Loucy (cell line): ENCODE measurements at regions not wholly inside any gene's neighbourhood (a gene's known extent, or its start where the extent isn't known, plus 50 kb on each side); places are given as distances from the start of the nearest gene placed in this dataset.

Experiments used
- H2AFZ ChIP-seq: fragments of 200-600 bp; sonication (generic); 2 replicates; pipeline ENCODE4 v1.6.0; 2016; ENCODE audit warnings: antibody characterized with exemption, mild to moderate bottlenecking, low read length, moderate library complexity
- H3F3A ChIP-seq: fragments of 200-600 bp; 2 replicates; pipeline ENCODE4 v1.6.0; 2016; ENCODE audit warnings: antibody characterized with exemption, low read depth, mild to moderate bottlenecking
- H3K27me3 ChIP-seq: fragments of 200-600 bp; sonication (generic); 2 replicates; pipeline ENCODE4 v1.6.1; 2014; ENCODE audit warnings: low read length, mild to moderate bottlenecking; ENCODE audit not compliant: insufficient read depth, poor library complexity, severe bottlenecking
- H3K36me3 ChIP-seq: fragments of 200-600 bp; sonication (generic); 2 replicates; pipeline ENCODE4 v1.6.1; 2016; ENCODE audit warnings: low read length; ENCODE audit not compliant: insufficient read depth
- H3K4me1 ChIP-seq: fragments of 200-600 bp; sonication (generic); 2 replicates; pipeline ENCODE4 v1.5.1; 2014; ENCODE audit warnings: low read length, mild to moderate bottlenecking; ENCODE audit not compliant: insufficient read depth, poor library complexity, severe bottlenecking
- H3K4me2 ChIP-seq: fragments of 200-600 bp; sonication (generic); 2 replicates; pipeline ENCODE4 v1.6.0; 2014; ENCODE audit warnings: antibody characterized with exemption, low read length, low read depth, mild to moderate bottlenecking; ENCODE audit not compliant: poor library complexity, severe bottlenecking
- H3K4me3 ChIP-seq: fragments of 200-600 bp; sonication (generic); 2 replicates; pipeline ENCODE4 v1.5.1; 2014; ENCODE audit warnings: low read length, mild to moderate bottlenecking, mixed read lengths; ENCODE audit not compliant: poor library complexity, severe bottlenecking
- H3K79me2 ChIP-seq: fragments of 200-600 bp; sonication (generic); 2 replicates; pipeline ENCODE4 v1.6.1; 2014; ENCODE audit warnings: low read length; ENCODE audit not compliant: insufficient read depth
- H3K9ac ChIP-seq: fragments of 200-600 bp; sonication (generic); 2 replicates; pipeline ENCODE4 v1.6.0; 2014; ENCODE audit warnings: mild to moderate bottlenecking, low read depth, low read length, moderate library complexity; ENCODE audit not compliant: poor library complexity, severe bottlenecking
- H3K9me2 ChIP-seq: fragments of 200-600 bp; sonication (generic); replicated peaks from 2 replicates; pipeline ENCODE4 v1.6.1; 2016; ENCODE audit warnings: low read depth, low read length, mixed read lengths
- H3K9me3 ChIP-seq: fragments of 200-600 bp; sonication (generic); 2 replicates; pipeline ENCODE4 v1.6.1; 2014; ENCODE audit warnings: mild to moderate bottlenecking, antibody characterized with exemption, low read length, low read depth; ENCODE audit not compliant: insufficient read depth
- H4K20me1 ChIP-seq: fragments of 200-600 bp; sonication (generic); 2 replicates; pipeline ENCODE4 v1.6.0; 2014; ENCODE audit warnings: antibody characterized with exemption, low read length, mild to moderate bottlenecking; ENCODE audit not compliant: insufficient read depth, poor library complexity, severe bottlenecking
- EZH2phosphoT487 ChIP-seq: fragments of 200-600 bp; IDR thresholded peaks from 2 replicates; pipeline ENCODE4 v1.6.1; 2018; ENCODE audit warnings: antibody characterized with exemption, mild to moderate bottlenecking, moderate library complexity, borderline replicate concordance
- TF ChIP-seq, protein P1 (sequence below): fragments of 200-600 bp; sonication (generic); conservative IDR thresholded peaks from 2 replicates; pipeline ENCODE4 v1.5.1; 2014; ENCODE audit warnings: mild to moderate bottlenecking, antibody characterized with exemption, low read length

DNA sequence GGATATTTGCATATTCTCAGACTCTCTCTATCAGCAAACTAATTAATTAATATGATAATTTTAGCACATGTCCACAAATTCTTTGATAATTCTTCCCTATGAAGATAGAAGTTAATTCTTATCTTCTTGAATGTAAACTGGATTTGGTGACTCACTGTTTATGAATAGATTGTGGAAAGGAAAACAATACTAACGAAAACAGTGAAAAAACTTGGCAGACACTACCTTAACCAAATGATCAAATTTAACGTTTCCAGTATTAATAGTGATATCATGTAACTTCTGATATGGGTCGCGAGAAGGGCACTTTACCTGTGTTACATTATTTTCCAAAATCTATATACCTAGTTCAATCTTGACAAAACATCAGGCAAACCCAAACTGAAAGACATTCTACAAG lies 401.0 kb downstream of the SI start:
- Histone ChIP-seq H3K9me3 (no peaks in the 10 kb centered on the region), H3K27me3 (no peaks in the 10 kb centered on the region), H3K79me2 (no peaks in the 10 kb centered on the region), H4K20me1 (no peaks in the 10 kb centered on the region), H2AFZ (no peak overlapping the region), H3K4me3 (no peak overlapping the region), H3K4me1 (no peaks in the 10 kb centered on the region), H3K36me3 (no peaks in the 10 kb centered on the region), H3K4me2 (no peak overlapping the region), H3K9ac (no peak overlapping the region), H3F3A (no peaks in the 10 kb centered on the region), H3K9me2 (no peaks in the 10 kb centered on the region)
- TF ChIP-seq, protein P1, sequence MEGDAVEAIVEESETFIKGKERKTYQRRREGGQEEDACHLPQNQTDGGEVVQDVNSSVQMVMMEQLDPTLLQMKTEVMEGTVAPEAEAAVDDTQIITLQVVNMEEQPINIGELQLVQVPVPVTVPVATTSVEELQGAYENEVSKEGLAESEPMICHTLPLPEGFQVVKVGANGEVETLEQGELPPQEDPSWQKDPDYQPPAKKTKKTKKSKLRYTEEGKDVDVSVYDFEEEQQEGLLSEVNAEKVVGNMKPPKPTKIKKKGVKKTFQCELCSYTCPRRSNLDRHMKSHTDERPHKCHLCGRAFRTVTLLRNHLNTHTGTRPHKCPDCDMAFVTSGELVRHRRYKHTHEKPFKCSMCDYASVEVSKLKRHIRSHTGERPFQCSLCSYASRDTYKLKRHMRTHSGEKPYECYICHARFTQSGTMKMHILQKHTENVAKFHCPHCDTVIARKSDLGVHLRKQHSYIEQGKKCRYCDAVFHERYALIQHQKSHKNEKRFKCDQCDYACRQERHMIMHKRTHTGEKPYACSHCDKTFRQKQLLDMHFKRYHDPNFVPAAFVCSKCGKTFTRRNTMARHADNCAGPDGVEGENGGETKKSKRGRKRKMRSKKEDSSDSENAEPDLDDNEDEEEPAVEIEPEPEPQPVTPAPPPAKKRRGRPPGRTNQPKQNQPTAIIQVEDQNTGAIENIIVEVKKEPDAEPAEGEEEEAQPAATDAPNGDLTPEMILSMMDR = no peak
- no peak for TF ChIP-seq EZH2phosphoT487

DNA sequence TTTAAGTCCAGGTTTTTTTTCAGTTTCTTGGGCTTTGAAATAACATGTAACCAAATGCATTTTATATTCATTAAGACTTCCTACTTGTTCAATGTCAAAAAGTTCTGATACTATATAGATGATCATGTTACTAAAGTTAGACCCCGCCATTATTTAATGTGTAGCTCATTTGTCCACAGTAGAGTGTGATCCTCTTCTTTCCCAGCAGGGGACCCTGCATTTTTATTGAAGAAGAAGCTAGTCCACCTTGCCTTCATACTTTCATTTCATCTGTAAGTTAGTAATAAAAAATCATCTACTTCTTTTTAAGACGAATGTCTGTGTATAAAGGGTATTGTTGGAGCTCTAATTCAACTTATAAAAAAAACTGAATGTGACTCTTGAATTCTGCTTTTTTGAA lies 404.6 kb downstream of the SI start:
- Histone ChIP-seq H3K36me3 (no peaks in the 10 kb centered on the region), H3K4me3 (no peak overlapping the region), H3K9me2 (no peaks in the 10 kb centered on the region), H3F3A (no peaks in the 10 kb centered on the region), H3K9me3 (no peaks in the 10 kb centered on the region), H3K79me2 (no peaks in the 10 kb centered on the region), H4K20me1 (no peaks in the 10 kb centered on the region), H3K27me3 (no peaks in the 10 kb centered on the region), H3K9ac (no peak overlapping the region), H2AFZ (no peak overlapping the region), H3K4me2 (no peak overlapping the region), H3K4me1 (no peaks in the 10 kb centered on the region)
- no peak for TF ChIP-seq EZH2phosphoT487
- TF ChIP-seq, protein P1 = no peak; the same call in 1 of the 2 replicates

DNA sequence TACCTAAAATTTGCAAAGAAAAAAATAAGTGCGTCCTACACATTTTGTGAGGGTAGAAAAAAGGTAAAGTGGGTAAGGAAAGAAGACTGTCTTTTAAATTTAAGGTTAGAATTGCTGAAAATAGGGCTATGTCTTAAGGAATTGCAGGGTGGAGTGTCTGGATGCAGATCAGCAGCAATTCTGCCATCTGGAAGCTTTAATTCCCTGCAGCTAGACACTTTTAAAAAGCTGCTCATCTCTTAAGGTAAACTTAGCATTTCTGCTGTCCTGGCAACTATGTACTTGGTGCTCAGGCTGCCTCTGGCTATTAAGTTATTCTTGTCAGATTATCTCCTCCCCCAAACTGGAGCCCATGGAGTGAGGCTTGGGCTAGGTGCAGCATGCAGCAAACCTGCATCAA lies 420.2 kb downstream of the SI start:
- no peaks in the 10 kb centered on the region for H3F3A ChIP-seq
- H3K4me2 ChIP-seq = no peak overlapping the region
- no peaks in the 10 kb centered on the region for H4K20me1 ChIP-seq
- no peaks in the 10 kb centered on the region for H3K27me3 ChIP-seq
- no peak overlapping the region for H3K9ac ChIP-seq
- no peak overlapping the region for H2AFZ ChIP-seq
- TF ChIP-seq, protein P1 = no peak
- TF ChIP-seq EZH2phosphoT487 = no peak
- no peaks in the 10 kb centered on the region for H3K79me2 ChIP-seq
- H3K4me1 ChIP-seq = no peaks in the 10 kb centered on the region
- no peaks in the 10 kb centered on the region for H3K9me2 ChIP-seq
- no peaks in the 10 kb centered on the region for H3K9me3 ChIP-seq
- no peaks in the 10 kb centered on the region for H3K36me3 ChIP-seq
- no peak overlapping the region for H3K4me3 ChIP-seq
